AG09319 (cell line): ENCODE measurements at regions not wholly inside any gene's neighbourhood (a gene's known extent, or its start where the extent isn't known, plus 50 kb on each side); places are given as distances from the start of the nearest gene placed in this dataset.

Experiments used
- DNase-seq: peaks from one replicate; pipeline ENCODE4 v3.0.0-alpha.2; 2010; ENCODE audit warnings: low read depth; ENCODE audit errors: extremely low read depth
- TF ChIP-seq, protein P1 (sequence below): IDR thresholded peaks from 2 replicates; pipeline ENCODE4 v1.5.1; 2011; ENCODE audit warnings: low read depth, mild to moderate bottlenecking, inconsistent platforms, low read length, moderate library complexity

DNA sequence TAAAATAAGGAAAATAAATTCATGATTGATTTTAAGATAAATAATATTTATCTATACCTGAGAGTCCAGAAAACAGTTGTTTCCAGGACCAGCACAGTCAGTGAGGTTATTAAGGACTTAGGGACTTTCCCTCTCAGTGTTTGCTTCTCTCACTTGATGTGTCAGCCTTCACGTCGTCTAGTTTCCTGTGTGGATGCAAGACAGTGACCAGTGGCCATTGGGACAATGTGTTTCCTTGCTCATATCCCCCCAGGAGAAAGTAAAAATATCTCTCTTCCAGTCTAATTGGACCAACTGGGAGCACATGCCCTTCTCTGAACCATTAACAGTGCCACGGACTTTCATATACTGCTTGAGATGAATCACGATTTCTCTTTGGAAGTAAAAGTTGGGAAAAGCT, 157.8 kb upstream of the CTNNB1 start:
- TF ChIP-seq, protein P1, sequence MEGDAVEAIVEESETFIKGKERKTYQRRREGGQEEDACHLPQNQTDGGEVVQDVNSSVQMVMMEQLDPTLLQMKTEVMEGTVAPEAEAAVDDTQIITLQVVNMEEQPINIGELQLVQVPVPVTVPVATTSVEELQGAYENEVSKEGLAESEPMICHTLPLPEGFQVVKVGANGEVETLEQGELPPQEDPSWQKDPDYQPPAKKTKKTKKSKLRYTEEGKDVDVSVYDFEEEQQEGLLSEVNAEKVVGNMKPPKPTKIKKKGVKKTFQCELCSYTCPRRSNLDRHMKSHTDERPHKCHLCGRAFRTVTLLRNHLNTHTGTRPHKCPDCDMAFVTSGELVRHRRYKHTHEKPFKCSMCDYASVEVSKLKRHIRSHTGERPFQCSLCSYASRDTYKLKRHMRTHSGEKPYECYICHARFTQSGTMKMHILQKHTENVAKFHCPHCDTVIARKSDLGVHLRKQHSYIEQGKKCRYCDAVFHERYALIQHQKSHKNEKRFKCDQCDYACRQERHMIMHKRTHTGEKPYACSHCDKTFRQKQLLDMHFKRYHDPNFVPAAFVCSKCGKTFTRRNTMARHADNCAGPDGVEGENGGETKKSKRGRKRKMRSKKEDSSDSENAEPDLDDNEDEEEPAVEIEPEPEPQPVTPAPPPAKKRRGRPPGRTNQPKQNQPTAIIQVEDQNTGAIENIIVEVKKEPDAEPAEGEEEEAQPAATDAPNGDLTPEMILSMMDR: no peak
- no peak for DNase-seq

DNA sequence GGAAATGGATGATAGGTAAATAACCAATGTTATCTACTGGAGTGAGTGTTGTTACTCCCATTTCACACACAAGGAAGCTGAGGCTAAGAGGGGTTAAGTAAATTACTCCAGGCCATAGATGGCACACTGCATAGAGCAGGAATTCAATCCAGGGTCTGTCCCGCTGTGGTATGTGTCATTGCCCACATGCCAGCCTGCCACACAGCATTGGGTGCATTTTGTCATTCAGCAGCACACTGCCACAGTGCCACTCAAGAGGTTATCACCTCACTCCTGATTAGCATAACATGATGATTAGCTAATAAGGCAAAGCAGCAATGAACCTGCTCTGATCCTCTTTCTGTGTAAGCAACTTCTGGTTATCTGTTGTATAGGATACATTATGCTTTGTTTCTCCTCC, 157.4 kb upstream of the CTNNB1 start:
- no peak for DNase-seq
- TF ChIP-seq, protein P1: no peak

DNA sequence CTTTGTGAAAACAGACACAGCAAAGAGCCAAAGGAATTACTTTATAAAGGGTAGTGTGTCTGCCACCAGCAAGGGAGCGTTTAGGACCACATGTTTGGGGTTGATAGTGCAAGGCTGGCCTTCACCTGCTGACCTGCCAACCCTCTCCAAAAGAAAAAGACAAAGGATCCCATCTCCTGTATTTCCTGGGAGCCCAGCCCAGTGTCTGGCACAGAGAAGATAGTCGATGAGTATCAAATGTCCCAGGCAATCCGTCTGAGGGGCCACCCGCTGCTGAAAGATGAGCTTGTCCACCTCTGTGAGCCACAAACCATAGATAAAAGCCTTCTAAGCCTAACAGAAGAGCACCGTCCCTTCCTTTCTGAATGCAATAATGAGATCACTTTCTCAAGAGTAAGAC, 154.8 kb upstream of the CTNNB1 start:
- no peak for DNase-seq
- TF ChIP-seq, protein P1: no peak

DNA sequence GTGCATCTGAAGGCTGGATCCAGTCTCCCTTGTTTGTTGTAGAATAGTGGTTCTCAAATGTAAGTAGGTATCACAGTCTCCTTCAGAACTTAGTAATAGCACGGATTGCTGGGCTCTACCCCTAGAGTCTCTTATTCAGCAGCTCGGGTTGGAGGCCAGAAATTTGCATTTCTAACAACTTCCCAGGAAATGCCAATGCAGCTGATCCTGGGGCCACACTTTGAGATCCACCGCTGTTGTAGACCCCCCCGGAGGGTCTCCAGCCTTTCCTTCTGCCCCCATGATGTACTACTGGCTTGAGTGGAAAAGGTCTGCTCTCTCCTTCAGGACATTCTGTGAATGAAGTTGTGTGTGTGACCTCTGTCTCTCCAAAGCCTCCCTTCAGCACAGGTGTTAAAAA, 153.8 kb upstream of the CTNNB1 start:
- no peak for DNase-seq
- TF ChIP-seq, protein P1: no peak

DNA sequence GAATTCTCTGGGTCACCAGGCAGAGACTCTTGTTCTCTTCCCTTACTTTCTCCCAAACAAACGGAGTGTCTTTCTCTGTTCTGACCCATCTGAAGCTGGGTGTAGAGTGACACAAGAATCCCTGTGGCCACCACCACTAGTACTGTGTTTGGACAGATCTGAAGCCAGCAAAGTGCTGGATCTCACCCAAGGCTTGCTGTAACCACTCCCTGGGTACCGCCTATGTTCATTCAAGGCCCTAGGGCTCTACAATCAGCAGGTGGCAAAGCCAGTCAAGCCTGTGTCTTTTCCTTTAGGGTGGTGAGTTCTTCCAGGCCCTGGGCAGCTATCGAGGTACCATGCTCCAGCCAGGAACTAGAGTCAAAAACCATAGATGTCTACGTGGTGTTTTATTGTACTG, 149.2 kb upstream of the CTNNB1 start:
- DNase-seq: no peak
- TF ChIP-seq, protein P1: no peak

DNA sequence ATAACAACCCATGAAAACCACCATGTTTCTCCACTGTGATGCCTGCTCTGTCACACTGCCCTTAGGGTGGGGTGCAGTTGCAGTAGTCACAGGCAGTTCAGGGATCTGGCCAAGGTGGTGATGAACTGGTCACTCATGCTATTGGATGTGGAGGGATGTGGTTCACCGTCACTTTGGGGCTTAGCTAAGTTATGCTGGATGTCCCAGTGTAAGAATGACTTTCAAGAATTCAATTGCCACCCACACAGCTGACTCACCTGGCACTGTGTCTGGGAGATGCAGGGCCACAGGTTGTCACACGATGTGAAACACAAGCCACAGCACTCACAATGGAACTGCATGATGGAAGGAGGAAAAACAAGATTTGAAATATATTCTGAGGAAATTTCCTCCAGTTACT, 146.1 kb upstream of the CTNNB1 start:
- no peak for DNase-seq
- TF ChIP-seq, protein P1: no peak

DNA sequence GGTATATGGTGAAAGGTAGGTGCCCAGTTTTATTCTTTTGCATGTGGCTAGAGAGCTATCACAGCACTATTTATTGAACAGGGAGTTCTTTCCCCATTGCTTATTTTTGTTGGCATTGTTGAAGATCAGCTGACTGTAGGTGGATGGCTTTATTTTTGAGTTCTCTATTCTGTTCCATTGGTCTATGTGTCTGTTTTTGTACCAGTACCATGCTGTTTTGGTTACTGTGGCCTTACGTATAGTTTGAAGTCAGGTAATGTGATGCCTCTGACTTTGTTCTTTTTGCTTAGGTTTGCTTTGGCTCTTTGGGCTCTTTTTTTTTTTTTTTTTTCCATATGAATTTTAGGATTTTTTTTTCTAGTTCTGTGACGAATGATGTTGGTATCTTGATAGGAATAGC, 139.2 kb upstream of the CTNNB1 start:
- no peak for DNase-seq
- TF ChIP-seq, protein P1: no peak
